ENCODE measurements at regions not wholly inside any gene's neighbourhood (a gene's known extent, or its start where the extent isn't known, plus 50 kb on each side); places are given as distances from the start of the nearest gene placed in this dataset.
A peak's percentile ranks its signal among the peaks of the same experiment; 100 is the strongest.

DNA sequence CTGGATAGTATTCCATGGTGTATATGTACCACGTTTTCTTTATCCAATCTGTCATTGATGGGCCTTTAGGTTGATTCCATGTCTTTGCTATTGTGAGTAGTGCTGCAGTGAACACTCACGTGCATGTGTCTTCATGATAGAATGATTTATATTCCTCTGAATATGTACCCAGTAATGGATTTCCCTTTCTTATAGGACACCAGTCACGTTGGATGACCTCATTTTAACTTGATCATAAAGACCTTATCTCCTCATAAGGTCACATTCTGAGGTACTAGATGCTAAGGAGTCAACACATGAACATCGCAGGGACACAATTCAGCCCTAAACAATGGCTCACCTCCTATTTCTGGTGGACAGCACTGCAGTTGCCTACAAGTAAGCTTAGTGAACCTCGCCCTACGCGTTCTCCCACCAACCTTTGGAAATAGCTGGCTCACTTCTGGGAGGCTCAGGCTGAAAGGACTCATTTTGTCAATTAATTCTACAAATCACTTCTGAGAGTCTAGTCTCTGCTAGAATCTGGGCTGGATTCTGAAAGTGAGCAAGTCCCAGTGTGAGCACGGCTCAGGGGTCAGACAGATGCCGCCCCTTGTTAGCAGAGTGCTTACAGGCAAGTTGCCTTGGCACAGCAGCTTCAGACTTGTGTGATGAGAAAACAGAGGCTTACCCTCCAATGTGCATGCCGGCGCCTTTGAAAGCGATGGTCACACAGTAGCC, 183.8 kb upstream of the GSC start:
- no peak for DNase-seq

GRCh38 chr14:94952097-94952496, 182.2 kb upstream of the GSC start:
- no peak for DNase-seq

- DNase-seq, result no peak
Measured at GRCh38 chr14:94946244-94946643, 176.3 kb upstream of the GSC start.

DNA sequence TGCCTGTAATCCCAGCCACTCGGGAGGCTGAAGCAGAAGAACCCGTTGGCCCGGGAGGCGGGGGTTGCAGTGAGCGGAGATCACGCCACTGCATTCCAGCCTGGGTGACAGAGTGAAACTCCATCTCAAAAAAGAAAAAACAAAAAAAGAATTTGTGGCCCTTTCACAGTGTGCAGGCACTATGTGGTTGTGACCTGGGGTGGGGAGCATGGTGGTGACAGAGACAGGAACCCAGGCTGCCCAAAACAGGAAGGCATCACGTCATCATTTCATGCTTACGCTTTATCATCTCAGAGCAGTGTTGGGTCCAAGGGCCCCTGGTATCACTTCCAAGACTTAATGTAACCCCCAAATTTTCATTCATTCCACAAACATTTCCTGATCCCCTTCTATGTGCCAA, 175.7 kb upstream of the GSC start:
- no peak for DNase-seq

GRCh38 chr14:94944636-94945258, 174.8 kb upstream of the GSC start:
- DNase-seq, result no peak

DNA sequence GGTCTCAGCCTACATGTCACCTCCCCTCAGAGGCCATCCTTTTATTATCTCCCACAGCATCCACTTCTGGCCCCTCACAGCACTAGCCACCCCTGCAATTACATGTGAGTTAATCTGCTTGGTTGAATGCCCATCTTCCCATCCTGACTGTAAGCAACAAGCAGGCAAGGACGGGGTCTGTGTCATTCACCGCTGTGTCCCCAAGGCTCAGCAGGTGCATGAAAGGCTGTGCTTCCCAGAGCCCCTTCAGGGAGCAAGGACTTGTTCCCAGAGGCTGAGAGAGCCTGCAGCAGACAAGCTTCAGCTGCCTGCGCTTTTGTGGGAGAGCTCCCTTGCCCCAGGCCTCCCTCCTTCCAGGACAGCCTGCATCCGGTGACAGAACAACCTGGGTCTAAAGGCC, 172.7 kb upstream of the GSC start:
- DNase-seq, result no peak

DNA sequence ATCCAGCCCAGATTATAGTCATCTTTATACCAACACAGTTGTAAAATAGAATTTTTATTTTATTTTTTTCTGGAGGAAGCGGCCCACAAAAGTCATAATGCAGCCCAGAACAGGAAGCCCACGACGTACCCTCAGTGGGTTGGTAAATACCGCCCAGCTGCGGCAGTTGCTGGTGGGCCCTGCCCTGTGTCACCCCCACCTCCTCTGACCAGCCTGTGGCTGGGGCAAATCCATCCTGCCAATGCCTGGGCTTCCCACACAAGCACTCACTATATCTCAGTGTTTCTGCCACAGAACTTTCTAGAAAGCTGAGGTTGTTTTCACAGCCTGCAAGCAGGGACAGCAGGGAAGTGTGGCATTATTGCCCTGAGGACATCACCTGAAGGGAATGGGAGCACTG, 171.4 kb upstream of the GSC start:
- no peak for DNase-seq

GRCh38 chr14:94940263-94940993, 170.5 kb upstream of the GSC start:
- no peak for DNase-seq

DNA sequence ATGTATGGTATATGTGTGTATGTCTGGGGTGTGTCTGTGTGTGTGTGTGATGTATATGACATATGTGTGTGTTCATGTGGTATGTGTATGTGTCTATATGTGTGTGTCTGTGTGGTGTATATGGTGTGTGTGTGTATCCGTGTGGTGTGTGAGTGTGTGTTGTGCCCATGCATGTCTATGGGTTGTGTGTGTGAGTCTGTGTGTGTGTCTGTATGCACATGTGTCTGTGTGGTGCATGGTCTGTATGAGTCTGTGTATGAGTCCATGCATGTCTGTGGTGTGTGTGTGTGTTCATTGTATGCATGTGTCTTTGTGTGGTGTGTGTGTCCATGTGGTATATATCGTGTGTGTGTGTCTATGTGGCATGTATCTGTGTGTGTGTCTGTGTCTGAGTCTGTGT, 168.1 kb upstream of the GSC start:
- DNase-seq, result no peak

- DNase-seq, result peak; percentile 49
Measured at GRCh38 chr14:94936901-94937685, 167.2 kb upstream of the GSC start.

GRCh38 chr14:94936401-94936892, 166.5 kb upstream of the GSC start:
- peak; percentile 93 for DNase-seq

- DNase-seq, result no peak
Measured at GRCh38 chr14:94935706-94936300, 165.9 kb upstream of the GSC start.

- no peak for DNase-seq
Measured at GRCh38 chr14:94934276-94934810, 164.4 kb upstream of the GSC start.

- no peak for DNase-seq
Measured at GRCh38 chr14:94933486-94933885, 163.6 kb upstream of the GSC start.

DNA sequence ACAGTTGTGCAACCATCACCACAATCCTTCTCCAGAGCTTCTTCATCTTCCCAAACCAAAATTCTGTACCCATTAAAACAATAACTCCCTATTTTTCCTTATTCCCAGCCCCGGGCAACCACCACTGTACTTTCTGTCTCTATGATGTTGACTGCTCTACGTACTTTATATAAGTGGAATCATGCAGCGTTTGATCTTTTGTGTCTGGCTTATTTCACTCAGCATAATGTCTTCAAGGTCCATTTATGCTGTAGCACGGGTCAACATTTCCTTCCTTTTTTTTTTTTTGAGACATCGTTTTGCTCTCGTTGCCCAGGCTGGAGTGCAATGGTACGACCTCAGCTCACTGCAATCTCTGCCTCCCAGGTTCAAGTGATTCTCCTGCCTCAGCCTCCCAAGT, 162.7 kb upstream of the GSC start:
- DNase-seq, result no peak

GRCh38 chr14:94930690-94931089, 160.8 kb upstream of the GSC start:
- DNase-seq, result no peak

DNA sequence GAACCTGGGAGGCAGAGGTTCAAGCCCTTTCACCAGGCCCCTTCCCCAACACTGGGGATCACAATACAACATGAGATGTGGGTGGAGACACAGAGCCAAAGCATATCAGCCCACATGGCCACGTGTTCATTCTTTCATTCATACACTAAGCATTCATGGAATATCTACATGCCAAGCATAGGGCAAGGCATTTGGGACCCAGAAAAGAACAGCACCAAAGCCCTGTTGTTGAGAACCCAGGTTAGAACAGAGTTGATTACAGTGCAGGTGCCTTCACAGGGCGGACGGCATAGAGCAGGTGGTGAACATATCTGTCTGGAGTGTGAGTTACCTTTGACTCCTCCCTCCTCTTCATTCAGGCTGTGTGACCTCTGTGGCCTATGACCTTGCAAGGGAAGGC, 159.4 kb upstream of the GSC start:
- DNase-seq, result no peak

DNA sequence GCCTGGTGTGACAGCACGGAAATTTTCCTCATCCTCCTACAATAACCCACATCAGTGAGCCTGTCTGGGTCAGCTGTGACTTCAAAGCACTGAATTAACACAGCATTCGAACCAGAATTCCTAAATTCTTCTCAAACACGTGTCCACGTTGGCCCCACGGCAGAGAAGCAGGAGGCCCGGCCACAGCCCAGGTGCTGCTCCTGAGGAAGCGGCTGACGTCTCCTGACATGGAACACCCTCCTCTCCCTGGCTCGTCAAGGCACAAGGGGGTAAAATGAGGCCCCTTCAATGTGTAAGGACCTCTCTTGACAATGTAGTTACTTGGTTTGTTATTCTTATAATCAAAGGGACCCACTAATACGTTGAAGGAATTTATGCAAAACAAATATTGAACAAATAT, 156.3 kb upstream of the GSC start:
- no peak for DNase-seq

- no peak for DNase-seq
Measured at GRCh38 chr14:94925416-94926173, 155.7 kb upstream of the GSC start.

- DNase-seq, result no peak
Measured at GRCh38 chr14:94924189-94924588, 154.3 kb upstream of the GSC start.

GRCh38 chr14:94923786-94924185, 153.9 kb upstream of the GSC start:
- DNase-seq, result no peak
